IPS DF 4.7 (cell line): ENCODE measurements at regions not wholly inside any gene's neighbourhood (a gene's known extent, or its start where the extent isn't known, plus 50 kb on each side); places are given as distances from the start of the nearest gene placed in this dataset.

Experiments used
- DNase-seq: peaks from one replicate; pipeline ENCODE4 v3.0.0-alpha.2; 2013; ENCODE audit warnings: low spot score; ENCODE audit errors: extremely low read depth

DNA sequence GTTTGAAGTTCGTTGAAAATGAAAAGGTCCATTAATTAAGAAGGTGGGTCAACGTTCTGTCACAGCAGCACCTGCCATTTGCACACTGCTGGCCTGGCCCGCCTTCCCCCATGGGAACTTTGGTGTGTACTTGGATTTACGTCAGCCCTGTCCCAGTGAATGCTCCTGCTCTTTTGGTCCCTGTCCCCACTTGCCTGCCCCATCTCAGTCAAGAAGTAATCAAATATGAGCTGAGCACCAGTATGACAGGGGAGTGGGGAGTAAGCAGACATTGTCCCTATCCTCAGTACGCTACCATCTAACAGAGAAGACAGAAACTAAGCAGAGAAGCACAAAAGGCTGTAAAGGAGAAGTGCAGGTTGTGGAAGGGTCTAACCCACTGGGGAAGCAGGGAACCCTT lies 65.1 kb downstream of the SLC4A3 start:
- no peak for DNase-seq

DNA sequence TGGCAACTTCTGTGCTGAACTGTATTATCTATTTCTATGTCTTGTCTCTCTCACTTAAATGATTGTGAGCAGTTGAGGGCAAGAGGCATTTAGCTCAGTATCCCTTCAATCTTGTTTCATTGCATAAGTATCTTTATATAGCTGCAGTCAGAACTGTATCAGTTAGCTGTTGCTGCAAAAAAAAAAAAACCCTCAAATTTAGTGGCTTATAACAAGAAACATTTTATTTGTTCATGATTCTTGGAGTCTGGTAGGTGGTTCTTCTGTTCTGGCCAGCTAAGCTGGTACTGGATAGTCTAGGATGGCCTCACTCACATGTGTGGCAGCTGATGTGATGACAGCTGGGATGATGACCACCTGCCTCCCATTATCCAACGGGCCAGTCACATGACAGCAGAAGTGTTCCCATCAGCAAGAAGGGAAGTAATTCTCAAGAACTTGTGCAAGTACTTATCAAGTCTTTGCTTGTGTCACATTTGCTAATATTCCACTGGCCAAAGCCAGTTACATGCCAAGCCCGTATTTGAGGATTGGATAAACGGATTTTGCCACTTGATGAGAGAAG lies 67.8 kb downstream of the SLC4A3 start:
- DNase-seq, result no peak

DNA sequence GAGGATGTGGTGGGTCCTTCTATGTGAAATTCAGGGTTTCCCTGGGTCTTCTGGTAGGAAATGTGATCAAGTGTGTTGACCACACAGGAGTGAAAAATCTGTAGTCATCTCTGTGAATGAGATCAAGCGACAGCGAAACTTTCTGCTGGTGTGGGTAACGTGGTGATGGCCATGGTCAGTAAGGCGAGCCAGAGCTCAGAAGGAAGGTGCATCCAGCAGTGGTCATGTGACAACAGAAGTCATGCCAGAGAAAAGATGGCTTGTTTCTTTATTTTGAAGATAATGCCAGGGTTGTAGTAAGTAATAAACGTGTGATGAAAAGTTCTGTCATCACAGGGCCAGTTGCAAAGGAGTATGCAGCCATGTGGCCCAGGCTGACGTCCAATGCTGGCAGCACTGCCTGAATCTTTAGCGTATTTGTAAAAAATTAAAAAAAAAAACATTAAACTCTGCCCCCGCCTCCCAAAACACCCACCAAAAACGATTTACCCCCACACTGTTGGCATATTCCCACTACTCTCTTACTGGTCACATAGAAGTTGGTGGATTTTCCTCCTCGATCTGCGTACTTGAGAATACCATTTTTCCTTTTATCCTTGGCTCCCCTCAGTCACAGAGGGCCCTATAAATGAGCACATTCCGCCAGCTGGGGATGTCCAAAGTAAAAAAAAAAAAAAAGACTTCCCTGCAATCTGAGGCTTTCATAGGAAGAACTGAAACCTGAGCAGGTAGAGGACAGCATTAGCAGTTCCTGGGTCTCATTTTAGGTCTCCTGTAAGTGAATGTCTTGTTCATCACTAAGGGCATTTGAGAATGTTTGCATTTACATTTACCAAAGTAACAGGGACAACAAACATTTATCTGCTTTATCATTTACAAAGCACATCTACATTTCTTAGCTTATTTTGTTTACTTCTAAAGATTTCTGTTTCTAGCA lies 70.6 kb downstream of the SLC4A3 start:
- no peak for DNase-seq

DNA sequence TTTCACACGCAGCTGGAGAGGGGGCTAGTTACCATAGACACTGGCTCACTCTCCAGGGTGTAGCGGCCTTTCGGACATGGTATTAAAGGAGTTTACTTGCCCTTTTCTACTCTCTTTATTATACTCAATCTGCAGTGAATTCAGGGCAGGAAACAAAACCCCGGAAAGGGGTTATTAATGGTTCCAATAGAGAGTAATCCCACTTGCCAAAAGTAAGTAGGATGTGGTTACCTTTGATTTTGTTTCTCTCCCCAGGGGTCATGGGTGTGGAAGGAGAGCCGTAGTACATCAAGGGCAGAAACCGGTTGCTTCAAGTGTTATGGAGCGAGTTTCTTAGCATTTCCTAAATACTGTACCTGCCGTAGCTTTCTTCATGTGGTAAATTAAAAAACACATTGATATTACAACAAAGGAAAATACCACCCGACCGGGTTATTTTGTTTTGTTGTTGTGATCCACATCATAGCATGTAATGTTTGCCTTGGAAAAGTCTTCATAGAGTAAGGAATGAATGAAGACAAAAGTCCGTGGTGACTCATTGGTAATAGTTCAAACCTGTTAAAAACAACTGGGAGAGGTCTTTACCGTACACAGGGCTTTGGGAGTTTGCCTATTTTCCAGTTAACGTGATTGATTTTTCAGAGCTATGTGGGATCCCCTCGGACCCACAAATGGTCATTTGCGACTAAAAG lies 71.5 kb downstream of the SLC4A3 start:
- DNase-seq, result no peak

GRCh38 chr2:219699440-219699821 lies 72.0 kb downstream of the SLC4A3 start:
- no peak for DNase-seq

DNA sequence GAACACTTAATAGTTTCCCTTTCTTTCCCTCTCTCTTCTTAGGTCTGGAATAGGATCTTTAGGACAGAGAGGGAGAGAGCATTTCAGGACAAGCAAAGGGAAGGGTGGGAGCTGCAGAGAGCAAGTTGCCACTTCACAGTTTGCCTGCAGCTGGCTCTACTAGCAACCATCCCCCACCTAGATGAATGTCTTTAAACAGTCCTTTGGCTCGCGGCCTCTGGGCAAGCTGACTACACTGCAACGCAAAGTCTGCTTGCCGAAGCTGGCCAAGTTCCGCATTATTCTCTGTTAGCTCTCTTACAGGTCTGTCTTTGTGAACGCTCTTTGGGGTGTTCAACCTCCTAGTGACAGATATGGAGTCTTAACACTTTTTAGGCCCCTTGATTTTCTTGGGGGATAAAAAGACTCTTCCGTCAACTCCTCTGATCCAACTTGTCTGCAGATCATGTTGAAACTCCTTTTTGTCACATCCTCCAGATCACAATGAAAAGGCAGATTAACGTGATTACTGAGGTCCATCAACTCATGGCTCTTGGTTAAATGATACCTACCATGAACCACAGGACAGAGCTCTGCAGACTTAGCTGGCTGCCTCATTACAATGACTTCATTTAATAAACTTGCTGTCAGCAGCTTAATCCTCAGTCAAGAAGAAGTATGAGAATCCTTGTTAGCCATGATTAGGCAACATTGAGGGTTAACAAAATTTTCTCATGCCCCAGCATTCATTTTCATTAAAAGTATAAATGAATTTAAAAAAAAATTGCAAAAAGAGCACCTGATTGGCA lies 74.6 kb downstream of the SLC4A3 start:
- DNase-seq, result no peak

DNA sequence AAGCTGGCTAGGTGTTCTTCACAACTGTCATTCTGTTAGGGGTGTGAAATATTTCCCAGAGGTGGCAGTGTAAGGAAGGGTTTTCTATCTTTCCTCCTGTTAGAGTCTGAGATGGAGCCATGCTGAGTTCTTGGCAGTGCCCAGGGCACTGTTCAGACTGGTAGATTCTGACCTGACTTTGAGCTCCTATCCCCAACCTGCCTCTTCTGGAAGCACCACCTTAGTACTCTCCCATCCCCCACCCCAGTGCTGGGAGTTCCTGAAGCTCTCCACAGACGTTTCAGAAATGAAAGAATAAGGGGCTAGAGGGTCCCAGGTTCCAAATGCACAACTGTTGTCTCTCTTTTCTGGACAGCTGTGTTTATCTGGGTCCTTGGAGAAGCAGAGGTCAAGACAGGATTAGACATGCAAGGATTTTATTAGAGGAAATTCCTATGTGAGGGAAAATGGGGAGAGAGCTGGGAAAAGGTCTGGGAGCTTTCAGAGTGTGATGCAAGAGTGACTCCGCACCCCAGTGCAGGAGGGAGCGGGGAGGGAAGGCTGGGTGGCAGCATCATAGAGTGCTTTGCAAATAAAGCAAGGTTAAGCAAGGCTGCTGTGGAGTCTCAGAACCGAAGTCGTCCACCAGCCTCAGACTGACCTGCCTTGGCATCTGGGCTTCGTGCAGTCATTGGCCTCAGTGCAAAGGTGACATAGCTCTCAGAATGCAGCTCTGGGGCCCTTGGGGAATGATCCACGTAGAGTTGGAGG lies 75.5 kb downstream of the SLC4A3 start:
- DNase-seq, result no peak

DNA sequence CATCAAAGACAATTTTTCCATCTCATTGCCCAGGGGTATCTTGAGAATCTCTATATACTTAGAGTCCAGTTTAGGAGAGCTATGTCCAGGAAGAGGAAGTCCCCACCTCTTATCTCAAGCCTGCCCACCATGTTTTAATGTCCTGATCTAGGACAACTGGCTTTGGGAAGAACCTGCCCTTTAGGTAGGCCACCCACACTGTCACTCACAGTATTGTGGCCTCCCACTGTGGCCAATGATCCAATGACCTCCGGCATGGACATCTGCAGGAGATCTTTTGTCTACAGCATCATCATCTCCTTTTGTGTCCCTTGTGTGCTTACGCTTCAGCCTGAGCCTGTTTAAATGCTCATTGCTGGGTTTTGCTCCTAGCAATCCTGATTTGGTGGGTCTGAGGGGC lies 77.4 kb downstream of the SLC4A3 start:
- DNase-seq, result no peak

GRCh38 chr2:219706823-219707281 lies 79.4 kb downstream of the SLC4A3 start:
- DNase-seq, result no peak

- no peak for DNase-seq
Measured at GRCh38 chr2:219707496-219708285, 80.3 kb downstream of the SLC4A3 start.

- DNase-seq, result no peak
Measured at GRCh38 chr2:219709331-219709761, 81.9 kb downstream of the SLC4A3 start.

DNA sequence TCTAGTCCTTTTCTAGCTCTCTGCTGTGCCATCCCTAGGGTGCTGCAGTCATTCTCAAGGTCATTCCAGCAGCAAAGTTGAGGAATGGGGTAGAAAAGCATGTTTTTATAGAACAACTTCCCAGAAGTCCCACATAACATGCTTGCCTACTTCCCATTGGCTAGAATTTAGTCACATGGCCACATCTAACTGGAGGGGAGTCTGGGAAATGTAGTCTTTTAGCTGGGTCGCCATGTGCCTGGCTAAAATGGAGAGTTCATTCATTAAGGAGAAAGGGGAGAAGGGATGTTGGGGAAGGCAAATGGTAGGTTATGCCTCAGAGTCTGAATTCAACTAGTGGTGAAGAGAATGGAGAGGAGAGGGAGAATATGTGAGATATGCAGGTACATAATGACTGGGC lies 85.7 kb downstream of the SLC4A3 start:
- no peak for DNase-seq

DNA sequence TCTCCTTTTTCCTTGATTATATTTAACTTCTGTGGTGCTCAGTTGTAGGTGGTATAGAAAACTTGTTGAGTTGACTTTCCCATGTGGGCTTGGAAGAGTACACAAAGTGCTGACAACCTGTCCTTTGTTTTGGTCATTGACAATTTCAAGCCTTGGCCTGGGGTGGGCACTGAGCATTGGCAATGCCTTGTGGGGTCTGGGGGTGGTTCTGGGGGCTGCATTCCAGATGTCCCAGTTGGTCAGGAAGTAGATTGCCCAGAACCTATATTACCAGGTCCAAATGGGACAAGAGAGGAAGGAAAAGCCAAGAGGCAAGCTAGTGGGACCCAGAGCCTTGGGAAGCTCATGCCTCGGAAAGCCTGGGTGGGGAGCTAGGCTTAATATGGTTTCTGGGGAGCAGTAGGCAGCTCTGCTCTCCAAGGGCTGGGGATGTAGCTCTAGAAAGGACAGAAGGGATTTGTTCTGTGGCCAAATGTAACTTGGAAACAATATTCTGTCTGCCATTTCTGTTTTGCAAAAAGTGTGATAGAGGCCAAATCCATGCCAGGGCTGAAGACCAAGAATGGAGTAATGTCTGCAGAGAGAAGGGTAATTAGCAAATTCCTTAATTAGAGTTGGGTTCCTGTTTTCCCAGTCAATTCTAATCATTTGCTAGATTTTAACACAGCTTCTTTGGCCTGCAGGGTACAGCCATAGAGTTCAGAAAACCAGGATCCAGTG lies 87.4 kb downstream of the SLC4A3 start:
- no peak for DNase-seq

- DNase-seq, result no peak
Measured at GRCh38 chr2:219718066-219718465, 90.6 kb downstream of the SLC4A3 start.

DNA sequence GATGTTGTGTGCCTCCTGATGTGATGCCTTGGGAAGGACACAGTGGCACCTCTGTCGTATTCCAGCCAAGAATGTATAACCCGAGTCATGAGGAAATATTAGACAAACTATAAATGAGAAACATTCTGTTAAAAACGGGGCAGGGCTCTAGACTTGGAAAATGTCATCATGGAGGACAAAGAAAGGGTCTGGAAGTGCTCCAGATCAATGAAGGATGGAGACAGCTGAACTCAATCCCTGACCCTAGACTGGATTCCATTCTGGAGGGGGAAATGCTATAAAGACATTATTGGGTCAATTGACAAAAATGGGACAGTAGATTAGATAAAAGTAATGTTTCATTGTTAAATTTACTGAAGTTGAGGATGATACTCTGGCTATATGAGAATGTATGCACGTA lies 92.1 kb downstream of the SLC4A3 start:
- DNase-seq, result no peak

GRCh38 chr2:219720956-219721355 lies 93.5 kb downstream of the SLC4A3 start:
- DNase-seq, result no peak

DNA sequence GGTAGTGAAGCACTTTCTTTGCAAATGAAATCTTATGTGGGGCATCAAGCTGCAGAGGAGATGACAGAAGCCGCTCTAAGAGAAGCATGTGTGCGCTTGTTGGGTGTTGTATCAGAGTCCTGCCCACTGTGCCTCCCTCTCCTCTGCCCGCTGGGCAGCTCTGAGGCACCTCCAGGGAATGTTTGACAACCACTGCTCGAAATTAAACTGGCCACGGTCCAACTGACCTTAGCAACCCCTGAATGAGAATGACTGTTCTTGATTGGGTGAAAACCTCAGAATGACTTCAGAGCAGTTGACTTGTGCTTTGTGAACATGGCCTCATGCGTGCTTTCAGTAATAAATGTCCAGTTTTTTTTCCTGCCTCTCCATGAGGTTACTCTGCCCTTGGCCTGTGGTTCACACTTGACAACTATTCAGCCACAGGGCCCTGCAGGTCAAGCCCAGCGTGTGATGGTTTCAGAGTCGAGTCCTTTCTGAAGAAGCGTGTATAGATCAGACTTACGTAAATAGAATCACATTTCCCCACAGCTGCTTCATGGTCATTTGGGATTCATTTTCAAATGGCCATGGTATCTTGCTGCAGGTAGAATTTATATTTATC lies 94.9 kb downstream of the SLC4A3 start:
- DNase-seq, result no peak

DNA sequence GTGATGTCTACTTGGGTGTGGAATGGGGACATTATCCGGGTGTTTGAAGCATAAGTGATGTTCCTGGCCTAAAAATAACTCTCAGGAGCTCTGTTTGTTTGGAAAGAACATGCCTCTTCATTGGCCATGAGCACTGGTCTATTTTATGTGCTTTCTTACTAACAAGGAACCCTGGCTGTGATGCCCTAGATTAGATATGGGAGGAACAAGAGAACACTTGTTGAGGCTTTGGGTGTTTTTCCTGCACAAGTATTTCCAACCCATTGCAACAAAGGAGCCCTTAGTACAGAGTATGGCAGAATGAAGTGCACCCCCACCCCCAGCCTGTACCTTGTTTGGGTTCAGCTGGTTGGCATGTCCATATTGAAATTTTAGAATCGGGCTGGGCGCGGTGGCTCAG lies 95.9 kb downstream of the SLC4A3 start:
- DNase-seq, result no peak

- DNase-seq, result no peak
Measured at GRCh38 chr2:219724628-219725027, 97.2 kb downstream of the SLC4A3 start.
